ENCODE measurements at regions not wholly inside any gene's neighbourhood (a gene's known extent, or its start where the extent isn't known, plus 50 kb on each side); places are given as distances from the start of the nearest gene placed in this dataset.
"Not testable (repeated sequence)": the region's sequence is repeated elsewhere in the genome, so short reads cannot be mapped to it uniquely, and the experiment has no call there.

DNA sequence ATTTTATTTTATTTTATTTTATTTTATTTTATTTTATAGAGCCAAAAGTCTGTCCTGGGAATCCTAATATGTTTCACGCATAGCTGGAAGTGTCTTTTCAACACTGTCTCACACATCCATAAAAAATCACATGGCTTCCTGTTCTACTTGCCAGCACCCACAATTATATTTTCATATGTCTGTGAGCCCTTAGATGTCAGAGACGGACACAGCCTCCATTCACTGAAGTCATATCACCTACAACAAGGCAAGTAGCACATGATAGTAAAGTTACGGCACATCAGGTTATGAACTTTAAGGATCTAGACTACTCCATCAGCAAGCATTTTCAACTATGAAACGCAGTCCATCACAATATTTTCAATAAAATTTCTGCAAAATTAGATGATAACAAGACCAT lies 168.4 kb downstream of the ZIC4 start:
- DNase-seq, result no peak

DNA sequence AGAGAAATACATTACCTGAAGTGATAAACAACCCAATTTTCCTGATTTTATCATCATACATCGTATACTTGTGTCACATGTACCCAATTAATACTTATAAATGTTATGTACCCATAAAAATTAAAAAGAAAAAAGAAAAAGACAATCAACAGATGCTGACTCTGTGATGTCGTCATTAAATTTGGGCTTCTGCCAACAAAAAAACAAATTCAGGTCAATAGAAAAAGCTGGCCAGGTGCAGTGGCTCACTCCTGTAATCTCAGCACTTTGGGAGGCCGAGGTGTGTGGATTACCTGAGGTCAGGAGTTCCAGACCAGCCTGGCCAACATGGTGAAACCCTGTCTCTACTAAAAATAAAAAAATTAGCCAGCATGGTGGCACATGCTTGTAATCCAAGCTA lies 174.4 kb downstream of the ZIC4 start:
- DNase-seq, result not testable (repeated sequence)

DNA sequence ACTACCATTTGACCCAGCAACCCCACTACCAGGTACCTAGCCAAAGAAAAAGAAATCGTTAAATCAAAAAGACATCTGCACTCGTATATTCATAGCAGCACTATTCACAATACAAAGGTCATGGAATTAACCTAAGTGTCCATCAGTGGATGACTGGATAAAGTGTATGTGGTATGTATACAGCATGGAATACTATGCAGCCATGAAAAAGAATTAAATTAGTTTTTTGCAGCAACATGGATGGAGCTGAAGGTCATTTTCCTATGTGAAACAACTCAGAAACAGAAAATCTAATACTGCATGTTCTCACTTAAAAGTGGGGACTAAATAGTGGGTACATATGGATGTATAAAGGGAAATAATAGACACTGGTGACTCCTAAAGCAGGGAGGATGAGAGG lies 175.2 kb downstream of the ZIC4 start:
- no peak for DNase-seq

DNA sequence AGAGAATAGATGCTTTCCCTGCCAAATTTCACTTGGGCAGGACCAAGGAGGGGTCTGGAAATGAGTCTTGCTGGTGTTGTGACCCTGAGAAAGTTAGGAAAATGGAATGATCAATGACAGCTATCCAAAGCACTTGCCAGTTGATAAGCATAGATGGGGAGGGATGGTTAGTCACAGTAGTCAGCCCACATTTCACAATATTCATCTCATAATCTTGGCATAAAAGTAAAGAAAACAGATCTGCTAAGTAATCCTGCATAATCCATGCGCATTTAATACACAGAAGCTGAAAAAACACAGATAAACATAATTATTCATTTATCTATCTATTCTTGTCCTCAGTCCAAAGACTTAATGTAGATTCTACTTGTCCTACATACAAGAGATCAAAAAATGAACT lies 184.1 kb downstream of the ZIC4 start:
- no peak for DNase-seq

DNA sequence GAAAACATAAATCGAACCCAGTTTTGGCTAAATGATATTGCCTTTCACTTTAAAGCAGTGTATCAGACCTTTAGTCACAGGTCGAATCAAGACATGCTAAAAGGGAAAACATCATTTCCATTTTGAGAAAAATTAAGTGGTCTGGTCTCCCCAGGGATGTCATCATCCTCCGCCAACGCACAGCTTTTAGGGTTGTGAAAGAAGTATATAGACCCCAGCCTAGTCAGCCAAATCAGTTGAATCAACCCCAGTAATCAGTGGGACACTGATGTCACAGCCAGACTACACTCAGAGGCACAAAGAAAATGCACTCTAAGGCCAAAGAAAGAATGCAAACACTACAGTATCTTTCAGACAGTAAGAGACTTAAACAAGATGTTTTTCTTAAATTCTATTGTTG lies 187.4 kb downstream of the ZIC4 start:
- no peak for DNase-seq

DNA sequence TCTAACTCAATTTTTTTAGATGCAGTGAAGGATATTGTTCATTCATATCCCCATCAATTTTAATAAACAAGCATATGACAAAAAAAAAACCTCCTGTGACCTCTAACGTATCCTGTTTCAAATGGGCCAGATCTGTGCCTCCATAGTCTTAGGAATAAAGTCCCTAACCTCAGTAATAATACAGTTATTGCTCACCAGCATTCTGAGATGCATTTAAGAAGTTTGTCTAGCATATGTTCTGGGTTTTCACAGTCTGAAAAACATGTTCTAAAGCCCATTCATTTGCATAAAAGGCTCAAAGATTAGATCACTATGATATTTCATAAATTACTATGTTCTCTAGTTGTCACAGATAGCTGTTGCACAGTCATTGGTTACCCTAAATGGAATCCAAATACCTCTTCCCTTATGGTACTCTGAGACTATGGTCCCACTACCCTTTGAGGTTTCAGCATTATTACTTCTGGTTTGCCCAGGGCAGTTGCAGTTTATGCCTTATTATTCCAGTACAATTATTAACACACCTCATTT lies 190.1 kb downstream of the ZIC4 start:
- no peak for DNase-seq

DNA sequence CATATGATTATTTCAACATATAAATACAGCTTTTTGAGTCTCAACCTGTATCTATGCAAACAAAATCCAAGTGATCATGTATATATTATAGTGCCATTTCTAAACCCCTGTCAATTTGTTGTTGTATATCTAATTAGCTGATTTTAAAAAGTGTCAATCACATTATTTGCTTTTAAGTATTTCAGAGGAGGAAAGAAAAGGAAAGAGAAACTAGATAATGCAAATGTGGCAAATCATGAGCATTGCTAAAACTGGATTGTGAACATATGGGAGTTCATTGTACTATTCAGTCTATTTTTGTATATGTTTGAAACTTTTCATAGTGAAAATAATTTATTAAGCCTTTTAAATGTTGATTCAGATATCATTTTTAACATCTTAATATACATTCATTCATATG lies 190.7 kb downstream of the ZIC4 start:
- DNase-seq, result no peak

DNA sequence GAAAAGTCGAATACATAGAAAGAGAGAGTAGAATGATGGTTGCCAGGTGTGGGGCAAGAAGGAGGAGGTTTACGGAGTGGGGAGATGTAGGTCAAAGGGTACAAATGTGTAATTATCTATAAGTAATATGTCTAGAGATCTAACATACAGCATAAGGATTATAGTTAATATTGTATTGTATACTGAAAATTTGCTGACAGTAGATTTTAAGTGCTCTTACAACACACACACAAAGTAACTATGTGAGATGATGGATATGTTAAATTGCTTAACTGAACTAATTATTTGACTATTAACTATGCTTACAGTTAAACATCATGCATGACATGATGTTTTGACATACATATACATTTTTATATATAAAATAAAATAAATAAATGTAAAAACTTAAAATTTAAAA lies 192.7 kb downstream of the ZIC4 start:
- no peak for DNase-seq

DNA sequence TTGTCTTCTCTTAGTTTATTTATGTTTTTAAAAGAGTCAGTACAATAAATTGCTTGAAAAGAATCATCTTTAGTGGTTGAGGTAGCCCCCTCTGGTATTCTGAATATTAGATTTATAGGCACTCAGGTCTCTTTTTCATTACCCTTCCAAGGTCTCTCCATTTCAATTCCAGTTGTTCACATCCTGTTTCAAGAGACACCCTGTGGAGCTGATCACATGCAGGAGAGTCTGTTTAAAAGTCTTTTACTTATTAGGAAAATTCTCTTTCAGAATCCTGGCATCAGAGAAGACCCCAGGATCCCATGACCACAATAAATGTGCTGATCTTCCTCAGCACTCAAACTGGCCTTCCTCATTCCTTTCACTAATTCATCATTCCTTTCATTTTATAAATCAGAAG lies 195.7 kb downstream of the ZIC4 start:
- DNase-seq, result no peak

DNA sequence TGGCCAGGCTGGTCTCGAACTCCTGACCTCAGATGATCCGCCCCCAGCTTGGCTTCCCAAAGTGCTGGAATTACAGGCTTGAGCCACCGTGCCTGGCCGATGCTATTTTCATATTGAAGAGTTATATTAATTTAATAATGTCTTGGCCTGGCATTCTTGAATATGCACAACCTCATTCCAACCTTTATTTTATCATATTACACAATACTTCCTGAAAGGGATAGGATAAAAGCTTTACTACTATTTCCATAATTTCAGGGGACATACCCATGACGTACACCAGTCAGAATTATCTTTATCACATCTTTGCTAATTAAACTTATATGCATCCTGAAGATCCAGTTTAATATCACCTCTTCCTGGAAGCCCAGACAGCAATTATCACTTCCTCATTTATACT lies 205.3 kb downstream of the ZIC4 start:
- DNase-seq, result no peak

DNA sequence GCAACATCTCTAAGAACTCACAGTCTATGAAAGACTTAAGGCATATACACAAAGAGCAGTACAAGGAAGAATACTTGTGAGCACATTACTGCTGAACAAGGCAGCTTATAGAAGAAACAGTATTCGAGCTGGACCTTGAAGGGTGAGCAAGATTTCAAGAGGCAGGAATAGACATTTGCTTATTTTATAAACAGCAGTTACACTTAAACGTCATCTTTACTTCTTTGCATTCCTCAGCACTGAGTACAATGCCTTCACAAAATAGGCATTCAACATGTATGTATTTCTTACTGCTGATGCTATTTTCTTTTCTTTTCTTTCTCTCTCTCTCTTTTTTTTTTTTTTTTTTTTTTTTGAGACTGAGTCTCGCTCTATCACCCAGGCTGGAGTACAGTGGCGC lies 205.8 kb downstream of the ZIC4 start:
- no peak for DNase-seq

DNA sequence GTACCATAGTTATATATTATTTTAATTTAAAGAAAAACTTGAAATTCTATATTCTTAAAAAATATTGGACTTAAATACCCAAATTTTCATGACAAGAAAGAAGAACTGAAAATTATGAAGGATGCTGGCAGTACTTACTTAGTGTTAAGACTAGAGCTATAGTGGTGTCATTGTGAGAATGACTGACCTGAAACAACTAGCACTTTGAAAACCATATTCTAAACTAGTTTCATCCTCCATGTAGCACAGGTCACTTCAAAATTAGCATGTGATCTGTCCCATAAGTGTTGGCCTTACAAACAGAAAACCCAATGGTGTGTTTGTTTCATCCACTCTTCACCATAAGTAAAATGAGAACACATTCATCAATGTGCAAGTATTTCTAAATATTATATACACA lies 208.6 kb downstream of the ZIC4 start:
- DNase-seq, result no peak

DNA sequence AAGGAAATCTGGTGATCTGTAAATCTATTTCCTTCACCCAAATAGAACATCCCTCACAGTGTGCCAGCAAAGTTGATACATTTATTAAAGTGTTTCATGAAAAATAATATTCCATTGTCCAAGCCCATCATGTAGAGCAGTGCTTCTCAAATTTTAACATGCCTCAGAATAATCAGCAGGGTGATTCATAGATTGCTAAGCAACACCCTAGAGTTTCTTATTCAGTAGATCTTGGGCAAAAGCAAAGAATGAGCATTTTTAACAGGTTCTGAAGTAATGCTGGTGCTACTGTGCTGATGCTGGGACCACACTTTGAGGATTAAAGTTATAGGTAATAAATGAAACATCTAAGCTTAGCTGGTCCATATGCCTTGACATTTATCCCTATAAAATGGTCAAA lies 210.5 kb downstream of the ZIC4 start:
- DNase-seq, result no peak

DNA sequence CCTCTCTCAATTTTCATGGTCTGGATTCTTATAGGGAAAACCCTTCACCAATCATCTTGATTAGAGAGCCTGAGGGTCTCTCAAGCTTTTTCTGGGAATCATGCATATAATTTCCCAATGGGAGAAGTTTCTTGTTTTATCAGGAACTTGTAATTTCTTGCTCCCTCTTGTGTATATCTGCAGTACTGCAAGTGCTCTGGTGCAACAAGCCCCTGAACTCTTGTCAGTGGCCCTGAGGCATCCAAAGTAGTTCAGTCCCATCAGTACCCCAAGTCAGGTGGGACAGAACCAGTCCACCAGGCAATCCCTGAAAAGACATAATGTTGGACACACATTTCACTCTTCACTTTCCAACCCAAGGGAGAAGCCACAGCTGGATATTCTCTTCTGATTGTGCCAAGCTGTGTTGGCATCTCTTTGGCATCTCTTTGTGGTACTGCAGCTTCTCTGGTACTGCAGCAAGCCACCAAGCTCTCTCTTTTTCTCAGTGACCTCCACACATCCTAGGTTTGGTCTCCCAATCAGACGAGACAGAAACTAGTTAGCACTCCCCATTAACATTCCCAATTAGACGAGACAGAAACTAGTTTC lies 214.5 kb downstream of the ZIC4 start:
- DNase-seq, result no peak

DNA sequence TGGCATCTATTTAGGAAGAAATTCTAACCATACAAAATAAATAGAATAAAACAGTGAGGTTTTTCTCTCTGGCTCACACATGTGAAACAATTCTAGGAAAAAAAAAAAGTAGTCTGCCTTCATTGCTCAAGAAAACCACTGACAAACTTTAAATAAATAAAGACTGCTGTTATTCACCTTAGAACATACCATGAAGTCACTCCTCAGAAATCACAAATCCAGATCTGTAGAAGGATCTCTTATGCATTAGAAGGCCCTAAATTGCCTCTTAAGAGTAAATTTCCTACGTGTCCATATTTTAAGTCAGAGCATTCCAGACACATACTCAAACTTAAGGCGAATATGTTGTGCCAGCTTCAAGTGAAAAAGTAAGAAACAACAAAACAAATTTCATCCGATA lies 217.3 kb downstream of the ZIC4 start:
- DNase-seq, result no peak

DNA sequence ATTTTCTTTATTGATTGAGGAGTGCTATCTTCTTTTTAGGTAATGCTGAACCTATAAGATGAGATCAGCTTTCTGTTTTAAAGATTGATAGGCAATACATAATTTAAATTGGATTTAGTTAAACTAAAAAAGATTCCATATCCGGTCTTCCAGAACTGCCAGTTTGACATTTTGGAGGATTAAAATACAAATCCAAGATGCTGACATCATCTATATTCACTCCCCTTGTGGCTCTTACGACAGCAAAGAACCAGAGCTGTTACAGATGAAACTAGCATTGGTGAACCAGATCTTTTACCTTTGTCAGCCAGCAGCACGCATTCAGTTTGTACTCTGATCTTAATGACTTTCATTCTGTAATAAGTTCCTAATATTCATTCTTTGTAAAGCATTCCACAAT lies 218.7 kb downstream of the ZIC4 start:
- DNase-seq, result no peak

DNA sequence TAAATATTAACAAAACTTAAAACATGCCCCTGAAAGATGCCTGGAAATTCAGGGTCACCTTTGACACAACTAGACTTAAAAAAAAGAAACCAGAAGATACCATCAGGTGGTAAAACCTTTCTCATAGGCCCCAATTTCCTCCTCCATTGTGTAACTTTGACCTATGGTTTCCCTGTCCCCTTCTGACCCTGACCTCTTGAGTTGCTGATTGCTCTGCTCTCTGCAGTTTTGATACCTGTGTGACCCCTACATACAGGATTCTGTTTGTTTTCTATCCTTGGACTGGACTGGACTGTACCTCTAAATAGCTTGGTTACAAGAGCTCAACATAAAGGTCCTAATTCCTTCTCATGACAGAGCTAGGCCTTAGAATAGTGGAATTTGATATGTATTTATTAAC lies 220.6 kb downstream of the ZIC4 start:
- no peak for DNase-seq

DNA sequence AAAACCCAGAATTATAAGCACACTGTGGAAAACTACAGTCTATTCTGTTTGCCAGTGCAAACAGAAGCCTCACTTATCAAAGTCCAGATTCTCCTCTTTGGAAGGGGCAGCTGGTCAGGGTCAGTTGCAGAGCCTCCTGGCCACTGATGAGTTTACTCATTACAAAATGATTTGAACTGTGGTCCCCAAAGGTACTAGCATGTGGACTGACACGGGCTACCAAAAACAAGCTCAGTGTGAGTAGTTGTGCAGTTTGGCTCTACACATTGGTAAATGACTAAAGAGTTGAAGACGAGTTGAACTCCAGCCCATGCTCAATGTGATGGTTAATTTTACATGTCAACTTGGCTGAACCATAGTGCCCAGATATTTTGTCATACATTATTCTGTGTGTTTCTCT lies 221.5 kb downstream of the ZIC4 start:
- DNase-seq, result no peak

DNA sequence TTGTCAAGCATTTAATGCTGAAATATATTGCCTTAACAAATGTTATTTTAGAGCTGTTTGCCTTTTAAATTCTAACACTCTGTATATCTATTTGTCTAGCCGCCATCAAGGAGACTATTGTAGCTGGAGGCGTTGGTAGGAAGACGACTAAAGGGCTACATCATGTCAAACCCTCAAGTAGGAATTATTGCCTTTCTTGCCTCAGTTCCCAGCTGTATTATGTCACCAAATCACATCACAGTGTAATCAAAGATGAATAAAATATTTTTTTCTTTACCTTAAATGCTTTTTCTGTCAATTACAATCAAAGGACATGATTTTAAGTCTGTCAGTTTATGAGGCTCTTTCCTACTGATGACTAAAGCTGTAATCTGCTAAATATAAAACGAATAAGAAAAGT lies 233.1 kb downstream of the ZIC4 start:
- DNase-seq, result no peak

DNA sequence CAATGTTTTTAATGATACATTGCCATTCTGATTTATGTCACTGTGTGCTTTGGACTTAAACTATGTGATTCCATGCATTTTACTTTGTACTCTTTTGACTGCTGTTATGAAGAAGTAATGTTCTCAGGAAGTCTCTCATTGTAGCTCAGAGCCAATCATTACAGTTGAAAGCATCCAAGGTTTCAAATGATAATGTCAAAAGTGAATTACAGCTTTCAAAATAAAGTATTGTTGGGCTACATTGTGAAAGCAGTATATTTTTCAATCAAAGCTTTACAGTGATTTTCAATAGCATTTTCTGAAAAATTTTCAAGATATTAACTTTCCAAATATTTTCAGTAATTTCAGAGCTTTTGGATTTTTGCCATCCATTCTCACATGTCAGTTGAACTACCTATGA lies 243.6 kb downstream of the ZIC4 start:
- DNase-seq, result no peak

DNA sequence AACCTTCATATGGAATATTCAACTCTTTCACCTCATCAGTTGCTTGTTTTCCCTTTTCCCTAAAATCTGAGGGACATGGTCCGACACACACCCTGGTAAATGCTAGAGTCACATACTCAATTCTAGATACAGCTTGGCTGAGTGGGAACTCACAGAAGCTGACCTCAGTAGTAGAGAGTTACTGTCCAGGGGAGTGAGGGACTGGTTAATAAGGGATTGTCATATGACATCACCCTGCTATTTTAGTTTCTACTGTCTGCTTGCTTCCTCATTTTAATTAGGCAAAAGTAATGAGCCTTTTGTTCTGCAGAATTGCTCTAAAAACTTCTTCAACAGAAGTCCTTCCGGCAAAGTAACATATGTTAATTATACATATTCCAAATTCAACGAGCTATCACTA lies 244.5 kb downstream of the ZIC4 start:
- no peak for DNase-seq

DNA sequence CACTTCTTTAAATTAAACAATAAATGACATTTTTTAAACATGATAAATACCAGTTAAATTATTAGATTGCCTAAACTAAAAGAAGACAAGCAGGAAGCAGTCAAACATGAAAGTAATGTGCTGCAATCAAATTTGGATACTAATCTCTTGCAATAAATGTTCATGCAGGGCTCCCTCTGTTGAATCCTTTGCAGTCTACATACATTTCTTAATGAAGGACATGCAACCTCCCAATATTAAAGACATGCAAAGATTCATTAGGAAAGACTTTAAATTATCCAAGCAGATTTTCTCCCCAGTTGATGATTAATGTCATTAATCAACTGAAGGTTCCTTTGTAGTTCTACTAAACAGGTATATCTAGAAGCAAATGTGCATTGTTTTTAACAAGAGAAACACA lies 245.4 kb downstream of the ZIC4 start:
- DNase-seq, result no peak

DNA sequence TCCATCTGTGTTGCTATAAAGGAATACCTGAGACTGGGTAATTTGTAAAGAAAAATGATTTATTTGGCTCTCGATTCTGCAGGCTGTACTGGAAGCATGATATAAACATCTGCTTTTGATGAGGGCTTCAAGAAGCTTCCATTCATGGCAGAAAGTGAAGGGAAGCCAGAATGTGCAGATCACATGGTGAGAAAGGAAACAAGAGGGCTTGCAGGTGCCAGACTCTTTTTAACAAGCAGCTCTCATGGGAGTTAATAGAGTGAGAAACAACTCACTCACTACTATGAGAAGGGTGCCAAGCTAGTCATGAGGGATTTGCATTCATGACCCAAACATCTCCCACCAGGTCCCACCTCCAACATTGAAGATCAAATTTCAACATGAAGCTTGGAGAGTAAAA lies 247.2 kb downstream of the ZIC4 start:
- DNase-seq, result no peak

DNA sequence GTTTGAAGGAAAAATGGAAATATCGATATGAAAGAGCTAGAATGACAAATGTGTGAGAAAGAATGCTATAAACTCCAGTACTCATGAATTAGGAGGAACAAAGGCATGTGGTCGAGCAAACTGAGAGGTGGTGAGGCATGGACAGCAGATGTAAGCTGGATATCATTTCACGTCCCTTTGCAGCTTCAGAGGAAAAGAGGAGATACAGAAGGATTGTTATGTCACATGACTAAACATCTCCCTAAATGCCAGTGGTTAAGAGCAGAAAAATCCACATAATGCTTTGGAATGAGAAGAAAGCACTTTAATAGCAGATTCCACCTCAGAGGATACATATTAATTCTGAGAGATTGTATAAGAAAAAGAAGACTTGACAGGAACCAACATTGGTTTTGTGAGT lies 248.7 kb downstream of the ZIC4 start:
- DNase-seq, result no peak

DNA sequence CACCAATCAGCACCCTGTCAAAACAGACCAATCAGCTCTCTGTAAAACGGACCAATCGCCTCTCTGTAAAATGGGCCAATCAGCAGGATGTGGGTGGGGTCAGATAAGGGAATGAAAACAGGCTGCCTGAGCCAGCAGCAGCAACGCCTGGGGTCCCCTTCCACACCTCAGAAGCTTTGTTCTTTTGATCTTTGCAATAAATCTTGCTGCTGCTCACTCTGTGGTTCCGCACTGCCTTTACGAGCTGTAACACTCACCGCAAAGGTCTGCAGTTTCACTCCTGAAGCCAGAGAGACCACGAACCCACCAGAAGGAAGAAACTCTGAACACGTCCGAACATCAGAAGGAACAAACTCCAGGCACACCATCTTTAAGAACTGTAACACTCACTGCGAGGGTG lies 251.4 kb downstream of the ZIC4 start:
- not testable (repeated sequence) for DNase-seq
